ENCODE measurements at regions not wholly inside any gene's neighbourhood (a gene's known extent, or its start where the extent isn't known, plus 50 kb on each side); places are given as distances from the start of the nearest gene placed in this dataset.

DNA sequence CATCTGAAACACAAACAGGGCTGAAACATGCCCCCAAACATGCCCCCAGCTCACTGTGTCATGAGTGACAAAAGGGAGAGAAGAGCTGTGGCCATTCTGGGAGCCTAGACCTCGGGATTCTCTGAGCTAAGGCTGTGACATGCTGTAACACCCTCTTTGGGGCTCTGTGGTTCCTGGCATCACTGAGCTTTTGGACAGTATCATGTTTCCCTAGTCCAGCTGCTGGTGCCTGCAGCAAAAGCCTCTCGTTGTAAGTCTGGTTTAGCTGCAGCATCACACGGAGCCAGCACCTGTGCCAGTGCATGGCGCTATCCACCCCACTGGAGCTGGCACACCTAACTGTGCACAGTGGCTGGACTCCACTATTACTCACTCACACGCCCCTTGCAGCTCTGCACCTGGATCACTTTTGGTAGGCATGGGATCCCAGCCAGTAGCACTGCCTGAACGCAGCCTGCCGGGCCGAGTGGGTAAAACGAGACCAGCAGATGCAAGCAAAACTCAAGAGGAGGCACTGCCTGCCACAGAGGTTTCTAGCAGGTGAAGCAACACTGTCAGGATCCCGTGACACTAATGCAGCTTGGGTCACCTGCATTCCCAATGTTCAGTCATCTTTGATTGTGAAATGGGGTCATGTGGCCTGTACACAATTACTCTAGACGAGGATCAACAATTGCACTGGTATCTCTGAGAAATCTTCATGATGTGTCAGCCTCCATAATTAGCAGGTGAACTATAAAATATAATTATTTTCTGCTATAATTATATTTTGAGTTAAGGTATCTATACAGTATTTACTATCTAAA is 547.2 kb downstream of the ZNF804A start:
- CTCF ChIA-PET, result interaction anchor here (0.5 kb wide), 1 partner anchor 264 kb away, joined by 3 read pairs; no protein-coding TSS in a partner anchor
- TF ChIP-seq, protein P1, sequence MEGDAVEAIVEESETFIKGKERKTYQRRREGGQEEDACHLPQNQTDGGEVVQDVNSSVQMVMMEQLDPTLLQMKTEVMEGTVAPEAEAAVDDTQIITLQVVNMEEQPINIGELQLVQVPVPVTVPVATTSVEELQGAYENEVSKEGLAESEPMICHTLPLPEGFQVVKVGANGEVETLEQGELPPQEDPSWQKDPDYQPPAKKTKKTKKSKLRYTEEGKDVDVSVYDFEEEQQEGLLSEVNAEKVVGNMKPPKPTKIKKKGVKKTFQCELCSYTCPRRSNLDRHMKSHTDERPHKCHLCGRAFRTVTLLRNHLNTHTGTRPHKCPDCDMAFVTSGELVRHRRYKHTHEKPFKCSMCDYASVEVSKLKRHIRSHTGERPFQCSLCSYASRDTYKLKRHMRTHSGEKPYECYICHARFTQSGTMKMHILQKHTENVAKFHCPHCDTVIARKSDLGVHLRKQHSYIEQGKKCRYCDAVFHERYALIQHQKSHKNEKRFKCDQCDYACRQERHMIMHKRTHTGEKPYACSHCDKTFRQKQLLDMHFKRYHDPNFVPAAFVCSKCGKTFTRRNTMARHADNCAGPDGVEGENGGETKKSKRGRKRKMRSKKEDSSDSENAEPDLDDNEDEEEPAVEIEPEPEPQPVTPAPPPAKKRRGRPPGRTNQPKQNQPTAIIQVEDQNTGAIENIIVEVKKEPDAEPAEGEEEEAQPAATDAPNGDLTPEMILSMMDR (IDR thresholded peaks at IDR 0.05; ENCODE audit: unreplicated experiment), result no peak
- H3K27ac Mint-ChIP-seq (ENCODE audit: unreplicated experiment), result no peak overlapping the region

DNA sequence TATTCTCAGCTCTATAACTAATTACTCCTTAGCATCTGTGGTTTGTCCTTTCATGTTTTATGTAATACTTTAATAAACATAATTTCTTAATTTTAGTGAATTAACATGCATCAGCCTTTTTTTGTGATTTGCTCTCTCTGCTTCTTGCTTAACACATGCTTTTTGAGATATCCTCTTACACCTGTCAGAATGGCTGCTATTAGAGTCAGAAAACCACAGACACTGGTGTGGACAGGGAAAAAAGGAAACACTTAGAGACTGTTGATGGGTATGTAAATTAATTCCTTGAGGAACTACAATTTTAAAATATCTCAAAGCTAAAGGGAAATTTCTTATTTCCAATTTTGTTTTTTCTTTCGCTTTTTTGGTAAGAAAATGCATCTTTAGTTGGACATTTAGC is 549.0 kb downstream of the ZNF804A start:
- DNase-seq, result no peak
- TF ChIP-seq, protein P1 (IDR thresholded peaks at IDR 0.05; ENCODE audit: unreplicated experiment), result no peak
- H3K9me3 Mint-ChIP-seq (ENCODE audit: low read depth, unreplicated experiment), result no peaks in the 10 kb centered on the region
- no peaks in the 10 kb centered on the region for H3K27me3 Mint-ChIP-seq (ENCODE audit: unreplicated experiment)
- BruUV-seq (replicated peaks), result no TSS peak
- H3K27ac Mint-ChIP-seq (ENCODE audit: unreplicated experiment), result no peak overlapping the region
- no peaks in the 10 kb centered on the region for H3K4me1 Mint-ChIP-seq (ENCODE audit: low read depth, unreplicated experiment)
- H3K36me3 Mint-ChIP-seq (ENCODE audit: insufficient read depth, unreplicated experiment), result no peaks in the 10 kb centered on the region
- H3K4me3 Mint-ChIP-seq (ENCODE audit: low read depth, unreplicated experiment), result no peak overlapping the region
- CTCF ChIA-PET, result no interaction called here
- intact Hi-C loops (cut with micrococcal nuclease; ENCODE audit: unreplicated experiment), result no loop called here

More for the DNA sequence above, 547.2 kb downstream of the ZNF804A start:
- no peaks in the 10 kb centered on the region for H3K27me3 Mint-ChIP-seq (ENCODE audit: unreplicated experiment)
- peaks cover 4% of the 10 kb centered on the region for H3K9me3 Mint-ChIP-seq (ENCODE audit: low read depth, unreplicated experiment)
- no TSS peak for BruUV-seq (replicated peaks)
- H3K36me3 Mint-ChIP-seq (ENCODE audit: insufficient read depth, unreplicated experiment), result no peaks in the 10 kb centered on the region
- no peaks in the 10 kb centered on the region for H3K4me1 Mint-ChIP-seq (ENCODE audit: low read depth, unreplicated experiment)
- H3K4me3 Mint-ChIP-seq (ENCODE audit: low read depth, unreplicated experiment), result no peak overlapping the region
- DNase-seq, result no peak
- intact Hi-C loops (cut with micrococcal nuclease; ENCODE audit: unreplicated experiment), result no loop called here

DNA sequence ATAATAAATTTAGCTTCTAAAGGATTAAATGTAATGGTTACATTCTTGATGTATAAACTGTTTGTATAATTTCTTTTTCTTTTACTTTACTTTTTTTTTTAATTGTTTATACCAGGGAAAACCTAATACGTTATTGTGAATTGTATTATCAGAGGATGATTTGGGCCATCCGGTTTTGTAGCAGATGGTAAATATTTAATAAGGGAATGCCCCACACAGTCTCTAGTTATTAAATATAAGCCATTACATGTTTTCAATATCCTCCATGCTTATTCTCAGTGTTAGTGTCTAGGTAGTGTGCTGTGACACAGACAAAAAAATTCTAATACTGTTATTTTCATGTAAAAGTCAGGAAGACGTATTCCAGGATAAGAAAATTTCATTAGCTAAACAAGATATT is 553.9 kb downstream of the ZNF804A start:
- no peaks in the 10 kb centered on the region for H3K36me3 Mint-ChIP-seq (ENCODE audit: insufficient read depth, unreplicated experiment)
- no TSS peak for BruUV-seq (replicated peaks)
- no peak overlapping the region for H3K27ac Mint-ChIP-seq (ENCODE audit: unreplicated experiment)
- intact Hi-C loops (cut with micrococcal nuclease; ENCODE audit: unreplicated experiment), result no loop called here
- H3K9me3 Mint-ChIP-seq (ENCODE audit: low read depth, unreplicated experiment), result no peaks in the 10 kb centered on the region
- H3K4me3 Mint-ChIP-seq (ENCODE audit: low read depth, unreplicated experiment), result no peak overlapping the region
- CTCF ChIA-PET, result no interaction called here
- DNase-seq, result no peak
- TF ChIP-seq, protein P1 (IDR thresholded peaks at IDR 0.05; ENCODE audit: unreplicated experiment), result no peak
- no peaks in the 10 kb centered on the region for H3K27me3 Mint-ChIP-seq (ENCODE audit: unreplicated experiment)
- no peaks in the 10 kb centered on the region for H3K4me1 Mint-ChIP-seq (ENCODE audit: low read depth, unreplicated experiment)

DNA sequence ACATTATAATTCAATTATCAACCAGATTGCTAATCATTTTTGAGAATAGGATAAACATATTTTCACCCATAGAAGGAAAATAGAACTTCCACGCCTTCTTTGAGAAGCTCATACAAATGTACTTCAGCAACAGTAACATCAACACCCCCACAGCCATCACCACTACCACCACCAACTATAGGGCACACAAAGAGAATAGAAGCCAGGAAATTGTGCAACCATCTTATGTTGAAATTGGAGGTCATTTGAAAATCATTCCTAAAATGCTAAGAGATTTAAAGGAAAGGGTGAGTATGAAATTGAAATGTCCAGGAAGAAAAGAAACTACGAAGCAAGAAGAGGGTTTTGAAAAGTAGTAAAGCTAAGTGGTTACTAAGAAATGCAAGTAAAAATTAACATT is 563.4 kb downstream of the ZNF804A start:
- Mint-ChIP-seq H3K9me3 (ENCODE audit: low read depth, unreplicated experiment) (peaks cover 3% of the 10 kb centered on the region), H3K27me3 (ENCODE audit: unreplicated experiment) (no peaks in the 10 kb centered on the region), H3K36me3 (ENCODE audit: insufficient read depth, unreplicated experiment) (no peaks in the 10 kb centered on the region), H3K27ac (ENCODE audit: unreplicated experiment) (no peak overlapping the region), H3K4me3 (ENCODE audit: low read depth, unreplicated experiment) (no peak overlapping the region), H3K4me1 (ENCODE audit: low read depth, unreplicated experiment) (no peaks in the 10 kb centered on the region)
- CTCF ChIA-PET, result no interaction called here
- TF ChIP-seq, protein P1 (IDR thresholded peaks at IDR 0.05; ENCODE audit: unreplicated experiment), result no peak
- intact Hi-C loops (cut with micrococcal nuclease; ENCODE audit: unreplicated experiment), result no loop called here
- BruUV-seq (replicated peaks), result no TSS peak
- no peak for DNase-seq
